Type B pancreatic cell (in vitro differentiated cells): ENCODE measurements at regions not wholly inside any gene's neighbourhood (a gene's known extent, or its start where the extent isn't known, plus 50 kb on each side); places are given as distances from the start of the nearest gene placed in this dataset.
"Not testable (repeated sequence)": the region's sequence is repeated elsewhere in the genome, so short reads cannot be mapped to it uniquely, and the experiment has no call there.

ENCODE experiments used
- DNase-seq: peaks from one replicate; pipeline ENCODE4 v3.0.0; 2021; ENCODE audit warnings: mixed read lengths; ENCODE audit not compliant: unreplicated experiment; ENCODE audit errors: extremely low spot score
- H3K27ac Mint-ChIP-seq: 2 replicates; pipeline ENCODE4 v1.8.0; 2021; ENCODE audit warnings: mild to moderate bottlenecking, mixed read lengths
- H3K27me3 Mint-ChIP-seq: 2 replicates; pipeline ENCODE4 v1.8.0; 2021; ENCODE audit warnings: mixed read lengths
- H3K36me3 Mint-ChIP-seq: 2 replicates; pipeline ENCODE4 v1.8.0; 2021; ENCODE audit warnings: mixed read lengths
- H3K4me1 Mint-ChIP-seq: one replicate; pipeline ENCODE4 v1.8.0; 2021; ENCODE audit warnings: mixed read lengths; ENCODE audit not compliant: unreplicated experiment
- H3K4me3 Mint-ChIP-seq: 2 replicates; pipeline ENCODE4 v1.8.0; 2021; ENCODE audit warnings: mild to moderate bottlenecking, mixed read lengths
- H3K9me3 Mint-ChIP-seq: 2 replicates; pipeline ENCODE4 v1.8.0; 2021; ENCODE audit warnings: mixed read lengths
- CTCF ChIP-seq: fragments of 200-600 bp; sonication (generic); conservative IDR thresholded peaks from 2 replicates; pipeline ENCODE4 v1.5.0; 2021; ENCODE audit warnings: antibody characterized with exemption, mild to moderate bottlenecking

- Mint-ChIP-seq H3K4me1 (no peaks in the 10 kb centered on the region), H3K4me3 (no peak overlapping the region), H3K36me3 (no peaks in the 10 kb centered on the region), H3K9me3 (no peaks in the 10 kb centered on the region), H3K27me3 (no peaks in the 10 kb centered on the region), H3K27ac (no peak overlapping the region)
- DNase-seq, result no peak
- no peak for TF ChIP-seq CTCF
These were observed 1378.8 kb upstream of the CDH8 start for GRCh38 chr16:63415014-63415413.

- Mint-ChIP-seq H3K27ac (no peak overlapping the region), H3K4me3 (no peak overlapping the region), H3K27me3 (no peaks in the 10 kb centered on the region), H3K4me1 (no peaks in the 10 kb centered on the region), H3K36me3 (no peaks in the 10 kb centered on the region), H3K9me3 (no peaks in the 10 kb centered on the region)
- DNase-seq, result no peak
- TF ChIP-seq CTCF, result no peak
These were observed 1374.4 kb upstream of the CDH8 start for GRCh38 chr16:63410594-63410993.

GRCh38 chr16:63403792-63404191 is 1367.6 kb upstream of the CDH8 start:
- Mint-ChIP-seq H3K27me3 (peaks cover 3% of the 10 kb centered on the region), H3K4me1 (no peaks in the 10 kb centered on the region), H3K4me3 (no peak overlapping the region), H3K36me3 (no peaks in the 10 kb centered on the region), H3K27ac (no peak overlapping the region), H3K9me3 (no peaks in the 10 kb centered on the region)
- no peak for TF ChIP-seq CTCF
- DNase-seq, result no peak

GRCh38 chr16:63388277-63388676 is 1352.0 kb upstream of the CDH8 start:
- H3K27me3 Mint-ChIP-seq, H3K4me3 Mint-ChIP-seq, H3K4me1 Mint-ChIP-seq, H3K36me3 Mint-ChIP-seq, H3K27ac Mint-ChIP-seq, DNase-seq, H3K9me3 Mint-ChIP-seq: not testable (repeated sequence)

GRCh38 chr16:63385714-63386432 is 1349.6 kb upstream of the CDH8 start:
- no peaks in the 10 kb centered on the region for H3K4me1 Mint-ChIP-seq
- H3K9me3 Mint-ChIP-seq, result no peaks in the 10 kb centered on the region
- H3K4me3 Mint-ChIP-seq, result no peak overlapping the region
- no peaks in the 10 kb centered on the region for H3K27me3 Mint-ChIP-seq
- DNase-seq, result no peak
- H3K27ac Mint-ChIP-seq, result no peak overlapping the region
- TF ChIP-seq CTCF, result no peak
- H3K36me3 Mint-ChIP-seq, result no peaks in the 10 kb centered on the region

GRCh38 chr16:63373744-63374143 is 1337.5 kb upstream of the CDH8 start:
- Mint-ChIP-seq H3K4me1 (no peaks in the 10 kb centered on the region), H3K27me3 (no peaks in the 10 kb centered on the region), H3K36me3 (no peaks in the 10 kb centered on the region), H3K9me3 (no peaks in the 10 kb centered on the region), H3K4me3 (no peak overlapping the region), H3K27ac (no peak overlapping the region)
- TF ChIP-seq CTCF, result no peak
- no peak for DNase-seq
